Glomerular visceral epithelial cell (primary cell): ENCODE measurements at regions not wholly inside any gene's neighbourhood (a gene's known extent, or its start where the extent isn't known, plus 50 kb on each side); places are given as distances from the start of the nearest gene placed in this dataset.
A peak's percentile ranks its signal among the peaks of the same experiment; 100 is the strongest.

Experiments
- DNase-seq: peaks from one replicate; pipeline ENCODE4 v3.0.0-alpha.2; 2016; ENCODE audit errors: extremely low spot score

GRCh38 chr5:51449026-51449425, 65.8 kb downstream of the ISL1 start:
- DNase-seq = no peak

- no peak for DNase-seq
These were observed 69.3 kb downstream of the ISL1 start for GRCh38 chr5:51452562-51452961.

DNA sequence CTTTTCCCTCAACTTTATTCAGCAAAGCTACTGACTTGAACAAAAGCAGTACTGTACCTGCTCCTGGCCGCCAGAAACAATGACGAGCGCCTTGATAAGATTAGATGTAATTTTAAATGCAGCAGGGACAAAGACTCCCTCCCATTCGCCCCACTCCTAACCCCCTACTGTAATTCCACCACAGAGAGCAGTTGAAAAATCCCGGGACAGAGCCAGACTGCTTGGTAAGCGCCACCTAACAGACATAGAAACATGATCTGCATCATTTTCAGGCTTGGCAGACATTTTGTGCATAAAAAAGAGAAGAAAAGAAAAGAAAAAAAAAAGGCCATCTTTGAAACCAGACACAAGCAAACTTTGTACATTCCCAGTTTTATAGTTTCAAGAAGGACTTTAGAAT, 81.9 kb downstream of the ISL1 start:
- no peak for DNase-seq

- no peak for DNase-seq
These were observed 83.0 kb downstream of the ISL1 start for GRCh38 chr5:51466214-51466613.

- DNase-seq = peak; percentile 66
These were observed 84.9 kb downstream of the ISL1 start for GRCh38 chr5:51468196-51468595.

DNA sequence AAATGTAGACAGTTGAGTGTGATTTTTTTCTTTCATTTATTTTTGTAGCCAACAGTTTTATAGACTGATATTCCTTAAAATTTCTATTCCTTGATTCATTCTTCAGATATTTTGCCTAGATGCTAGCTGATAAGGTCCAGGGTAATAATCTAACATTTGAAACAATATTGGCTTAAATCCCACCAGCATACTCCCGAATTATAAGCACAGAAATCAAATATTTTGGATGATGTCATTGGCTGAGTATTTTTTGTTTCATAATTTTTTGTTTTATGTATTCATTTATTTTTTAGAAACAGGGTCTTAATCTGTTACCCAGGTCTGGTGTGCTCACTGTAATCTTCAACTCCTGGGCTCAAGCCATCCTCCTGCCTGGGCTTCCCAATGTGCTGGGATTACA, 88.4 kb downstream of the ISL1 start:
- DNase-seq = no peak

DNA sequence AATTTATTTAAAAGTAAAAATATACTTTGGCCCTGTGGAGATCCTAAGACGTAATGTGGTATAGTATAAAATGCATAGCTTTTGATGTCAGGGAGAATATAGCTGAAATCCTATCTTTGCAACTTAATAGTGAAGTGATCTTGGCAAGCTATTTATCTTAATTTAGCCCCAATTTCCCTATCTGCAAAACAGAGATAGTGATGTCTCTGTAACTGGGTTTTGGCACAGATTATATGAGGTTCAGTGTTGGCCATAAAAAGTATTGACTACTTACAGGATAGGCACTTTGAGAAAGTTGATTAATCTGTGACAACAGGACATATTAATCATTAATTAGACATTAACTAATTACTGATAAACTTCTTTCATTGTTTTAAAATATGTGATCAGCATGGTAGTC, 89.2 kb downstream of the ISL1 start:
- no peak for DNase-seq

DNA sequence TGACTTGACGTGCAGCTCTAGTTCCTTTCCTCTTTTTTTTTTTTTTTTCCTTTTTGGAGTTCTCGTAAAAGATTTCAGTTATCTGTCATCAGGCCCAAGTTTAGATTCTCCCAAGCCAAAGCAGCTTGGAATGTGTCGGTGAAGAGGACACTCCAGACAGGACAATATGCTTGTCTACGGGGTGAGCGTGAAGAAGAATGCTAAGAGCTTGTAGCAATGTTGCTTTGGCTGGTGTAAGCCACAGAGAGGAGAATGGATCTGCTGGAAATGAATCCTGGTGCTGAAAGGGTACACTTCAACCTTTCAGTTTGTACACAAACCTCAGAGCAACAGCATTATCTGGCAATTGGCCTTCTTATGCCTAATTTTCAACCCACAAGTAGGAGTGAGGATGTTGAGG, 92.4 kb downstream of the ISL1 start:
- no peak for DNase-seq

DNA sequence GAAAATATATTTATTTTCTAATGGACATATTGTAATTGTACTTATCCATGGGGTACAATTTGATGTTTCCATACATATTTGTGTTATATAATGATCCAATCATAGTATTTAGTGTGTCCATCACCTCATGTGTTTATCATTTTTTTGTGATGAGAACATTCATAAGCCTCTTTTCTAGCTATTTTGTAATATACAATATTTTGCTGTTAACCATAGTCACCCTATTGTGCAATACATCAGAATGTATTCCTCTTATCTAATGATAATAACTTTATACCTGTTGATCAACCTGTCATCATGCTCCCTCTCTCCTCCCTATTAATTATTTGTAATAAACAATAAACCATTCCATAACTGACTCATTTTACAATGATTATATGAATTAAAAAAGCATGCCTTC, 93.2 kb downstream of the ISL1 start:
- DNase-seq = no peak

GRCh38 chr5:51479840-51480239, 96.6 kb downstream of the ISL1 start:
- no peak for DNase-seq

DNA sequence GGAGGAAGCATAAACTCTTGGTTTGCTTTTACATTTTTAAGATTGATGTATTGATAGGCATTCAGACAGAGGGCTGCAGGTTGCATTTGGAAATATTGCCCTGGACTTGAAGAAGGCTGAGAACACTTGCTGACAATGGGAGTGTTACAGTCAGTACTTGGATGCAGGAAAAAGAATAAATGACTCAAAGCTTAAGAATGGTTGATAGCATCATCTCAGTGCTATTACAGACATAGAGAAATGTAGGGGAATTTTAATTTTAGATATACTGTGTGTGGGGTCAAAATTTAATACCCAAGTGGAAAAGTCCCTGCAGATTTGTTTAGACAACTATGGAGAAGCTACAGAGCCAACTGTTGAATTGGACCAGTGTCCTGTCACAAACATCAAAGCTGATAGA, 101.1 kb downstream of the ISL1 start:
- DNase-seq = peak; percentile 17

DNA sequence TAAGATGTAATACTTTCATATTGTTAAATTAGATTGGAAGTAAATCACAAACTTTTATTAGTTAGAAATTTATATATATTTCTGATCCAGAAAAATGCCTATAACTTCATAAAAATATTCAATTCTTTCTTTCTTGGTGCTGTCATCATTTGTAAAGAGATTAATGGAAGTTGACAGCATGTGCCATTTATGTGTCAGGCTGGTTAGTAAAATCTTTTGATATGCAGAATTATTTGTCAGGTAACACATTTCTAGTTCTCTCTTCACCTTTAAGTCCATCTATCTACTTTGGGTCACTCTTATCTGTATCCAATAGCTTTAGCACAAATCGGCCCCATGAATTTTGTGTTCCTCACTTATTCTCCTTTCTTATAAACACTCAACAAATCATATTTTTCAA, 102.9 kb downstream of the ISL1 start:
- DNase-seq = no peak

- no peak for DNase-seq
These were observed 104.7 kb downstream of the ISL1 start for GRCh38 chr5:51487952-51488351.

GRCh38 chr5:51488803-51489642, 105.8 kb downstream of the ISL1 start:
- DNase-seq = no peak

- DNase-seq = no peak
These were observed 111.6 kb downstream of the ISL1 start for GRCh38 chr5:51494821-51495220.

DNA sequence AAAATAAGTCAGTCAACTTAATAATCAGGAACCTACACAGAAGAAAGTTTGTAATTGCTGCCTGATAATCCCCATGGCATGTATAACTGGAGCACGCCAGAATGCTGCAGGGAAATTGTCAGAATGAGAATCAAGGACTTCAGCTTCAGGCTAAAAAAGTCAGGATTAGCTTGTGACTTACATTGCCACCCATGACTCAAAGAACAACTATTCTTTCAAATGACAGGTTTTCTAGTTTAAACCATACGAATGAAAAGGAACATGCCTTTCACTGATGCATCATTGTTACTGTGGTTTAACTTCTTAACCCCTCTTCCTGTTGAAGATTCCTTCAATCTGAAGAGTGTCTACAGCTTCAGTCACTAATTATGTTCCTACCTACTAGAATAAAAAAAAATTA, 112.4 kb downstream of the ISL1 start:
- peak; percentile 78 for DNase-seq

DNA sequence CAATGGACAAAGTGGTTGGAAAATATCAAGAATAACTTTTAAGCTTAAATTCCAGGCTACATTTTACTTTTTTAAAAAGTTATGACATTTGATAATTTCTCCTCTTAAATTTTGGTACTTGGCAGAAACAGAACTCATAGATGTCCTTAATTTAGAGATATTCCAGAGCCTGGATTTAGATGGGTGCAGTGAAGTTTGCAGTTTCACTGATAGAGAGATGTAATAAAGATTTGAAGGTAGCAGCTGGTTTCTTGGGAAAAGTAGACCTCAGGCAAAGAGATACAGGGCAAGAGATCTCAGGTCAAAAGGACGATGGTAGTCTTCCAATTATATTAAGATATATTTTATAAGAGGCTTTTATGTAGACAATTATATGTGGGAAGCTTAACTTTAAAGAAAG, 134.6 kb downstream of the ISL1 start:
- DNase-seq = no peak

- DNase-seq = no peak
These were observed 135.4 kb downstream of the ISL1 start for GRCh38 chr5:51518607-51519006.

GRCh38 chr5:51521583-51521982, 138.3 kb downstream of the ISL1 start:
- no peak for DNase-seq

GRCh38 chr5:51539232-51539631, 156.0 kb downstream of the ISL1 start:
- DNase-seq = no peak

DNA sequence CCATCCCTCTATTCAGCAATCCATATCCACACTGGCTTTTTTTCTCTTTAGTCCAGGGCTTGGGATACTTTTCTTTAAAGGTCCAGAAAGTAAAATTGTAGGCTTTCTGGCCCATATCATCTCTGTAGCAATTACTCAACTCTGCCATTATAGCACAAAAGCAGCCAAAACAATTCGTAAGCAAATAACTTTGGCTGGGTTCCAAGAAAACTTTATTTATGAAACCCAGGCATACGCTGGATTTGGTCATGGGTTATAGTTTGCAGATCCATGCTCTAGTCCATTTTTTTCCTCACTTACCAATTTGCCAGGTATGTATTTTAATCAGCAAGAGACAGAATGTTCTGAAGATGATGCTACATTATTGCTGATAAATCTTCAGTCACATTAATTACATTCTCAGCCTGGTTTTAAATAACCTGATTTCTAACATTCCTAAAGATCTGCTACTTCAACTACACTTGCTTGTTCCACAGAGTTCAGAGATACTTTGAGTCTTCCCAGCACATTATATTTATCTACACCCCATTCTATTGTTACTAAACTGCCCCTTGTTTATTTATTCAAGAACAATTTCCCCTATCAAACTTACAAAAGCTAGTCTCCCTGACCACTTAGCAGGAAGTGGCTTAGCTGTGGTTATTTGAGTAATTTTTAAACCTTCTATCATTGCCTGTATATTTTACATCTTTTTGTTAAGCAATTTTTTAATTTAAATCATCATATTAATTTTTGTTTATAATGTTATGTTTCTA, 161.0 kb downstream of the ISL1 start:
- no peak for DNase-seq

DNA sequence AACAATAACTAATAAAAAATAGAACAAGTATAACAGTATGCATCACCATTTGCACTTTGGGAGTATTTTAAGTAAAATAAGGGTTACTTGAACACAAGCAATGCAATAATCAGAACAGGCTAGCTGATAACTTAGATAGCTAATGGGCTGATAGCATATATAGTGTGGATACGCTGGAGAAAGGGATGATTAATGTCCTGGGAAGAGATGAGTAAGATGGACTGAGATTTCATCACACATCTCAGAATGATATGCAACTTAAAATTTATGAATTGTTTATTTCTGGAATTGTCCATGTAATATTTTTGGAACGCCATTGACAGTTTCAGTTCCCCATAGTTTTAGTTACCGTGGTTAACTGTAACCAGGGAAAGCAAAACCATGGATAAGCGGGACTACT, 173.6 kb downstream of the ISL1 start:
- no peak for DNase-seq

- DNase-seq = no peak
These were observed 175.4 kb downstream of the ISL1 start for GRCh38 chr5:51558682-51559081.
